HG02981 (cell line): ENCODE measurements at regions not wholly inside any gene's neighbourhood (a gene's known extent, or its start where the extent isn't known, plus 50 kb on each side); places are given as distances from the start of the nearest gene placed in this dataset.
A peak's percentile ranks its signal among the peaks of the same experiment; 100 is the strongest.

ENCODE experiments used
- ATAC-seq: cut with Tn5 transposase; IDR thresholded peaks from one replicate; pipeline ENCODE4 v1.9.1; 2021; ENCODE audit warnings: mild to moderate bottlenecking, moderate library complexity; ENCODE audit not compliant: unreplicated experiment

- ATAC-seq = no peak
Observed at GRCh38 chr12:107518868-107519267, 166.7 kb upstream of the PWP1 start.

GRCh38 chr12:107519906-107520859 is 165.4 kb upstream of the PWP1 start:
- ATAC-seq = no peak

- ATAC-seq = no peak
Observed at GRCh38 chr12:107521826-107522355, 163.7 kb upstream of the PWP1 start.

GRCh38 chr12:107522692-107523477 is 162.7 kb upstream of the PWP1 start:
- ATAC-seq = no peak

- no peak for ATAC-seq
Observed at GRCh38 chr12:107523775-107524535, 161.6 kb upstream of the PWP1 start.

GRCh38 chr12:107525063-107525718 is 160.4 kb upstream of the PWP1 start:
- ATAC-seq = no peak

- no peak for ATAC-seq
Observed at GRCh38 chr12:107525719-107526554, 159.7 kb upstream of the PWP1 start.

GRCh38 chr12:107526555-107527180 is 158.9 kb upstream of the PWP1 start:
- no peak for ATAC-seq

GRCh38 chr12:107528731-107529365 is 156.8 kb upstream of the PWP1 start:
- no peak for ATAC-seq

GRCh38 chr12:107529991-107530390 is 155.6 kb upstream of the PWP1 start:
- ATAC-seq = no peak

GRCh38 chr12:107530701-107531100 is 154.9 kb upstream of the PWP1 start:
- no peak for ATAC-seq

- ATAC-seq = peak; percentile 73
Observed at GRCh38 chr12:107533218-107533617, 152.4 kb upstream of the PWP1 start.

- no peak for ATAC-seq
Observed at GRCh38 chr12:107536613-107537012, 149.0 kb upstream of the PWP1 start.

GRCh38 chr12:107537464-107538119 is 148.0 kb upstream of the PWP1 start:
- no peak for ATAC-seq

- no peak for ATAC-seq
Observed at GRCh38 chr12:107539196-107539939, 146.2 kb upstream of the PWP1 start.

- ATAC-seq = no peak
Observed at GRCh38 chr12:107541001-107541705, 144.4 kb upstream of the PWP1 start.

- no peak for ATAC-seq
Observed at GRCh38 chr12:107543416-107543815, 142.2 kb upstream of the PWP1 start.
